AG08396 (cell line): ENCODE measurements at regions not wholly inside any gene's neighbourhood (a gene's known extent, or its start where the extent isn't known, plus 50 kb on each side); places are given as distances from the start of the nearest gene placed in this dataset.
A peak's percentile ranks its signal among the peaks of the same experiment; 100 is the strongest.
"Not testable (repeated sequence)": the region's sequence is repeated elsewhere in the genome, so short reads cannot be mapped to it uniquely, and the experiment has no call there.

ENCODE experiments used
- DNase-seq: peaks from one replicate; pipeline ENCODE4 v3.0.0; 2012; ENCODE audit warnings: low spot score, mixed read lengths

DNA sequence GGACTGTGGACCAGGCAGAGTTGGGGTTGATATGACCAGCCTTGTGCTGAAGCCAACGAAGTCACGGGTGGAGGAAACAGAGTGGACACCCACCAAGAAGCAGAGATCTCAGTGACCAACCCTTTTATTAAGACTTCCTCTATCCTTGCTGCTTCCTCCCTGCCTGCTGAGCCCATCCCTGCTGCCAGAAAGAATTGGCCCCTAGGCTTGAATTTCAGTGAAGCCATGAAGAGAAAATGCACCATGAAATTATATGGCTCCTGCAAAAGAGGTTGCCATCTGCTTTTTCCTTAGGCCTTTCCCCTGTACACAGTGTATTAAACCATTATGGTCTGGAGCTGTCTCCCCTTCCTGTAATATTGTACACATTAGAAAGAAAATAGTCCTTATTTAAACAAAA lies 246.7 kb downstream of the HS3ST3B1 start:
- DNase-seq, result no peak

GRCh38 chr17:14547016-14547415 lies 246.1 kb downstream of the HS3ST3B1 start:
- DNase-seq, result no peak

GRCh38 chr17:14545156-14545906 lies 244.4 kb downstream of the HS3ST3B1 start:
- DNase-seq, result no peak

- no peak for DNase-seq
These were observed 240.8 kb downstream of the HS3ST3B1 start for GRCh38 chr17:14541714-14542113.

- DNase-seq, result no peak
These were observed 238.9 kb downstream of the HS3ST3B1 start for GRCh38 chr17:14539801-14540200.

DNA sequence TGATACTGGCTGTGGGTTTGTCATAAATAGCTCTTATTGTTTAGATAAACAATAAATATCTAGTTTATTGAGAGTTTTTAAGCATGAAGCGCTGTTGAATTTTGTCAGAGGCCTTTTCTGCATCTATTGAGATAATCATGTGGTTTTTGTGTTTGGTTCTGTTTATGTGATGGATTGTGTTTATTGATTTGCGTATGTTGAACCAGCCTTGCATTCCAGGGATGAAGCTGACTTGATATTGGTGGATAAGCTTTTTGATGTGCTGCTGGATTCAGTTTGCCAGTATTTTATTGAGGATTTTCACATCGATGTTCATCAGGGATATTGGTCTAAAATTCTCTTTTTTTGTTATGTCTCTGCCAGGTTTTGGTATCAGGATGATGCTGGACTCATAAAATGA lies 231.4 kb downstream of the HS3ST3B1 start:
- DNase-seq, result not testable (repeated sequence)

DNA sequence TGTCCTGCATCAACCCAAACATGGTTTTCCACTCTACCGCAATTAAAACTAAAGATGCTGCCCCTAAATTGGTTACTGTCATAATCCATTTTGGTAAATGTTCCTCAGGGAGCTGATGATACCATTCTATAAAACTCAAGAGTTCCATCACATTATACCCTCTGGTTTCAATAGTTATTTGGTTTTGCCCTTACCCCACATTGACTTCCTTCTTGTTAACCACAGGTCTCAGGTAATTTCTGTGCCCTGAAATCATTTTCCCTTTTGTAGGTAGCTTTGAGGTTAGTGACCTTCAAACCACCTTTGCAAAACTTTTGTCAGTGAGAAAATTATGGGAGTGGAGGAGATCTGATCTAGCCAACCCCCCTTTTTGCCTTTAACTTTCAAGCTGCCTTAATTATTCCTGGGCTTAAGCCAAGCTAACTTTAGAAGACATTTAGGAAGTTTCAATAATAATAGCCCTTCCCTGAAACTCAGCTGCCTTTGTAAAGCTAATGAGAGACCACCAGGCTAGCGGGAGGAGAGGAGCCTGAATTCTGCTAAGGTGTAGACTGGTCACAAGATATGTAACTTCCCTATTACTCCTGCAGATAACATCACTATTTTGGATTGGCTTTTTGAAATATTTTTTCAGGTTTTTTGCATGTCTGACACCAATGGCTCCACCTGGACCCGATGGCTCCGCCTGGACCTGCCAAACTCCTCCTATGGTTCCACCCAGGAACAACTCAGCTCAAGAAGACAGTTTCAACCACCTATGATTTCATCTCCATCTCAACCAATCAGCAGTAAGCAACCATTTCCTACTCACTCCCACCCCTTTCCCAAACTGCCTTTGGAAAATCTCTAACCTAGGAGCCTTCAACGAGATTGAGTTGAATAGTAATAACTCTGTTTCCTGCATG lies 224.9 kb downstream of the HS3ST3B1 start:
- DNase-seq, result no peak

DNA sequence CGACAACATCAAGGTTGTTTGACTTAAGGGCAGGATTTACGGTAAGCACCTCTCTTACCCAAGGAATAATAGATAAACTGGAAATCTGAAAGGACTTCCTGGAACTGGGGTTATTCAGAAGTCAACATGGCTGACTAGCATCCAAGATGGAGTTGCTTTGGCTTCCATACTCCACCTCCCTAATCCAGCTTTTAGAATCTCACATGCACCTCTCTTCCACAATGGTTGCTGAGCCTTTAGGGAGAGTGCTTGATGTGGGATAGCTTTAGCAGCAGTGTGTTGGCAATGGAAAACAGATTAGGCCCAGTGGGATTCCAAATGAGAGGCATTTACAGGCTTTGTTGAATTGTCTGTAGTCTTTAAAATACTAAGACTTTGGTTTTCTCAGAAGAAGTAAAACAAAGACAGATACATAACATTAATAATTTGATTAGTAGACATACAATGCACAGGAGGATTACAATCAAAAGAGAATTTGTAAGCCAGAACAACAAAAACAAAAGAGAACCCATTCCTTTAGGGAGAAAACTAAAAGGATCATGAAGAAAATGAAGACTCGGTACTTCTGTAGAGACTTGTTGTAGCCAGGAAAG lies 222.0 kb downstream of the HS3ST3B1 start:
- DNase-seq, result no peak

GRCh38 chr17:14518919-14519318 lies 218.0 kb downstream of the HS3ST3B1 start:
- peak; percentile 3 for DNase-seq

DNA sequence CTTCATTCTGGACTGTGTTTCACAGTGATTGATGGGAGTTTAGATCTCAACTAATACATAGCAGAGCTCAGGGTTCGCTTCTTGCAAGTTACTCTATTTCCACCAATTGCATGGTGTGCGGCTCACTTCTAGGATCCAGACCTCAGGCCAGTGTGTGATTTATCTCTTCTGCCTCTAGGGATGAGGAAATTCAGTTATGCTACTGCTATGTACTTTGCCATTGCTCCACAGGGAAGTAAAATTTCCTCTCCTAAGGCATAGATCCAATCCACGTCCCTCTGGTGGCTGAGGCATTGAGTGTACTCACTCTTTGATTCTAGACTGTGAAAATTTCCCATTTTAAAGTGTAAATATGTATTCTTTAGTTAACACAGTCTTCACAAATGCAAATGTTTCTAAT lies 214.1 kb downstream of the HS3ST3B1 start:
- DNase-seq, result no peak

GRCh38 chr17:14513835-14514234 lies 213.0 kb downstream of the HS3ST3B1 start:
- DNase-seq, result no peak

DNA sequence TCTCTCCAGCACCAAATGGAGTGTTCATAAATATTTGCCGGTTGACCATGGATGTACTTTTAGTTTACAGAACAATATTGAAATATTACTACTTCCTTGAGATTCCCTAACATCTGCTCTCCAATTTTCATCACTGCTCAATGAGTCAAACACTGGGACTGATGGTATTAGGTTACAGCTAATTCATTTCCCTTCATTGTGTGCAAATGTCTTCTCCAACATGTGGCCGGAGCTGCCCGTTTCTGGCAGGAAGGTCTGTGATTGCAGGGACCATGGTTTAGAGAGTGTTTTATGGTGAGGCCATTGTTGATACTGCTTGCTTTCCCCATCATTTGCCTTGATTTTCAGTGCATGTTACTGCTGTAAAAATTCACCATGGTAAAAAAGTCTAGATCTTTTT lies 209.3 kb downstream of the HS3ST3B1 start:
- no peak for DNase-seq

DNA sequence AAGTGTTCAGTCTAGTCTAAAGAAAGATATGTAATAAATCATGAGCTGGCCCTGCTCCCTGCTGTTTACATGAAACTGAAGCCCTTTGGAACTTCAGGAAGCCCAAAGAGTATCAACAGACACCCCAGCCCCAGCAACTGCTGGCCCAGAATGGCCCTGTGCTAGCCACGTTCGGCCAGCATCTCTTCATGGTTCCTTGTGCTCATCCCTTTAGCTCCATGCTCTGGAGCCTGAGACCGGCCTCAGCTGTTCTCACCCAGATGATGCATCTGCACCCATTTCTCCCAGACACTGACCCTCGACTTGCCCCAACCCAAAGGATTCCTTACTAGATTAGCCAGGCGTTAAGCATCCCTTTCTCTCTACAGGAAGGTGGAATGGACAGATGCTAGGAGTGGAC lies 207.3 kb downstream of the HS3ST3B1 start:
- DNase-seq, result no peak

DNA sequence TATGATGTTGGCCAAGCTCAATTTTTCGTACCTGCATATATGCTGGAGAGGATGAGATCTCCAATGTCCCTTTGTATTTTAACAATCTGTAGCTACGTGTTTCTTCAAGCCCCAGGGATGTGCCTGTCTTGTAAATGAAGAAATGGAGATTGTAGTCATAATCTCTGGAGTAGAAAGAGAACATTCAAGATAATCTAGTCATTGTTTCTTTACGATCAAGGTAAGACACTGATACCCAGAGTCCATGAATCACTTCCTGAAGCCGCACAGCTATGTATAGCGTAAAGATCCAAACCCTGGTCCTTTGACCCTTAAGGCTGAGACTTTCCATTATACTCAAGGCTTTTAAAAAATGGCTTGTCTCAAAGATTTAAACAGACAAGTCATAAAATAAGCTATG lies 205.5 kb downstream of the HS3ST3B1 start:
- DNase-seq, result no peak

DNA sequence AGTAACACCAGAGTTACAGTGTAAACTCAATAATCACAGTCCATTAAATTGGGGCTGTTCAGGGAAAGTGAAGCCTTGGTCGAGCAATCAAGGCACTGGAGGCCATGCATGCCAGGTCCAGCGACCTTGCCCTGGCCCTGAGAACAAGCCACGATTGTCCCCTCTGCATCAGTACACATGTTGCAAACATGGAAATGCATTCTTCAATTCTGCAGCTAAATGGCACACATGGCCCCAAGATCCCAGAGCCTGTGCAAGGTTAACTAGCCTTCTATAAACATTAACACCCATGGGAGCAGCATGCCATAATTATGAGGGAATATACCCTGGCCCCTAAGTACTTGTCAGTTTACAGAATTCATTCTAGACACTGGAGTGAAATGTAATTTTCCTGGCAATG lies 204.7 kb downstream of the HS3ST3B1 start:
- DNase-seq, result no peak

DNA sequence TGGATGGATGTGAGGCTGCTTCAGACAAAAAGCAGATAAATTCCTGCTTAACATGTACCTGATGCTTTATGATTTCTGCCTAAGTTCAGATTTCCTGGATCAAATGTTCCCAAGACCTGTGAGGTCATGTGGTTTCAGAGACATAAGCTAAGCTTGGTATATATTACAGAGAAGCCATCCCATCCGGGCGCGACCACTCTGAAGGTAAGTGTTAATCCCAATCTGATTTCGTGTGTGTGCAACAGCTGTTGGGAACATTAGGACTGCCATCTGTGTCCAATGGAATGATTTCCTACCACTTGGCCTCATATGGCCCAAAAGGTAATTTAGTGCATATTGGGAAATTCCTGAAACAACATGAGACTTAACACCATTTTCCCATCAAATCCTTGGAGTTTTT lies 199.1 kb downstream of the HS3ST3B1 start:
- no peak for DNase-seq

GRCh38 chr17:14498812-14499211 lies 197.9 kb downstream of the HS3ST3B1 start:
- DNase-seq, result no peak

DNA sequence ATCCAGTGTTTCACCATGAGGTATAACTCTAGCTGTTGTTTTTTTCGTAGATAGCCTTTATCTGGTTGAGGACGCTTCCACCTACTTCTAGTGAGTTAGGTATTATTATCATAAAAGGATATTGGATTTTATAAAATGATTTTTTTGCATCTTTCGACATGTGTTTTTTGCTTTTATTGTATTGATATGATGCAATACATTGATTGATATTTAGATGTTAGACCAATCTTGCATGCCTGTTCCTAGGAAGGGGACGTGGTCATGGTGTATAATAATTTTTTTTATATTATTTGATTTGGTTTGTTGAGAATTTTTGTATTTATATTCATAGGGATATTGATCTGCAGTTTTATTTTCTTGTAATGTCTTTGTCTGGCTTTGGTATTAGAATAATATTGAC lies 193.3 kb downstream of the HS3ST3B1 start:
- no peak for DNase-seq

GRCh38 chr17:14489986-14490385 lies 189.1 kb downstream of the HS3ST3B1 start:
- DNase-seq, result no peak

- DNase-seq, result no peak
These were observed 188.2 kb downstream of the HS3ST3B1 start for GRCh38 chr17:14488958-14489550.

DNA sequence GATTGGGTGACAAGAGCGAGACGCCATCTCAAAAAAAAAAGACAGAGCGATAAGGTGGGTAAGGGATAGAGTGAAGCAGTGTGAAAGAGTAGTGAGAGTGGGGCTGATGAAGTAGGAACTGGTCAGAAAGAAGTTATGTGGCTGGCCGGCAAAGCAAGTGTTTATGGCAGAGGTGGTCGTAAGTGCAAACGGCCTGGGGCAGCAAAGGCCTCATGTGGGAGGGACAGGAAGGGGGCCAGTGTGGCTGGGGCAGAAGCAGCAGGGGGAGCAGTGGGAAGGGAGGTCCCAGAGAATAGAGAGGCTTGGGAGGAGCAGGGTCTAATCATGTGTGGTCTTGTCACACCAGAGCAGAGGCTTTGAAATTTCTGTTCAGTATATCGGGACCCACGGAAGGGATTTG lies 186.2 kb downstream of the HS3ST3B1 start:
- no peak for DNase-seq

DNA sequence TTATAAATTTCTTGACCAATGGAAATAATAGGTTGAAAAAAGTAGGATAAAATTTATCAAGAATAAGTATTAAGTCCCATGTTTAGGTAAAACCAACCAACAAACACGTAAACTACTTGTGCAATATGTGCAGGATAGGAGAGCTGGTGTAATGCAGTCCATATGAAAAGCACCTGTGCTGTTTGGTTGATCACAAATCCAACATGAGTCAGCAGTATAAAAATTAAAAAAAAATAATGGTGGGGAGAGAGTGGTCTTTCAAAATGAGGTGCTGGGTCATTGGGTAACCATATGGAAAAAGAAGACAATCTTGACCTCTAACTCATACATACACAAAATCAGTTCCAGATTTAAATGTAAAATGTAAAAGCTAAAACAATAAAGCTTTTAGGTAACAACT lies 181.8 kb downstream of the HS3ST3B1 start:
- DNase-seq, result no peak

DNA sequence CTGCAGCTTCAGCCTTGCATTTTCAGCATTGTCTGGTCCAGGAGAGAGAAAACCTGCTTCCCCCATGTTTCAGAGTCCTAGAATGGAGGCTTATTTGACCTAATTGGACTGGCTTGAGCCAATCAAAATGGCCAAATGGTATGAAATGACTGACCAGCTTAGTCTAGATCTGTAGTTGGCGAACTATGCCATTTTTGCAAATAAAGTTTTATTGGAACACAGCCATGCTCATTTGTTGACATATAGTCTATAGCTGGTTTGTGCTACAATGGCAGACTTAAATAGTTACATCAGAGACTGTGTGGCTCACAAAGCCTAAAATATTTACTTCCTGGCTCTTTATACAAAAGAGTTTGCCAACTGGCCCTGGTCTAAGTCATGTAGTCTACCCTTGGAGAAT lies 180.8 kb downstream of the HS3ST3B1 start:
- DNase-seq, result no peak
